SU-DHL-6 (cell line): ENCODE measurements at regions not wholly inside any gene's neighbourhood (a gene's known extent, or its start where the extent isn't known, plus 50 kb on each side); places are given as distances from the start of the nearest gene placed in this dataset.

Source experiments
- H2AFZ ChIP-seq: fragments of 200-600 bp; sonication (generic); 2 replicates; pipeline ENCODE4 v1.6.1; 2014; ENCODE audit warnings: low read depth, mild to moderate bottlenecking, moderate library complexity, mixed read lengths, antibody characterized with exemption, low read length; ENCODE audit not compliant: severe bottlenecking
- H3F3A ChIP-seq: fragments of 200-600 bp; shearing (Covaris generic); 2 replicates; pipeline ENCODE4 v1.6.0; 2016; ENCODE audit warnings: antibody characterized with exemption, mild to moderate bottlenecking; ENCODE audit not compliant: insufficient read depth
- H3K27ac ChIP-seq: fragments of 200-600 bp; sonication (generic); 2 replicates; pipeline ENCODE4 v1.5.1; 2016; ENCODE audit warnings: low read depth, mild to moderate bottlenecking, low read length, moderate library complexity, mixed read lengths
- H3K27me3 ChIP-seq: fragments of 200-600 bp; sonication (generic), shearing (Covaris generic); 2 replicates; pipeline ENCODE4 v1.6.0; 2014; ENCODE audit warnings: mild to moderate bottlenecking, low read length
- H3K36me3 ChIP-seq: fragments of 200-600 bp; sonication (generic); 2 replicates; pipeline ENCODE4 v1.6.1; 2014; ENCODE audit warnings: mild to moderate bottlenecking, low read length, mixed read lengths
- H3K4me2 ChIP-seq: fragments of 300-600, 200-600 bp; shearing (Covaris generic), sonication (generic); 2 replicates; pipeline ENCODE4 v1.6.0; 2014; ENCODE audit warnings: low read length, low read depth, mild to moderate bottlenecking; ENCODE audit not compliant: poor library complexity, severe bottlenecking
- H3K4me3 ChIP-seq: fragments of 200-600 bp; sonication (generic); 2 replicates; pipeline ENCODE4 v1.5.1; 2014; ENCODE audit warnings: antibody characterized with exemption, low read length, mild to moderate bottlenecking, mixed read lengths; ENCODE audit not compliant: insufficient read depth, poor library complexity, severe bottlenecking
- H3K79me2 ChIP-seq: fragments of 200-600 bp; sonication (generic); 2 replicates; pipeline ENCODE4 v1.6.1; 2014; ENCODE audit warnings: mild to moderate bottlenecking, low read length, moderate library complexity; ENCODE audit not compliant: insufficient read depth
- H3K9ac ChIP-seq: fragments of 200-600 bp; sonication (generic); 2 replicates; pipeline ENCODE4 v1.7.0; 2014; ENCODE audit warnings: mild to moderate bottlenecking, low read length
- H3K9me2 ChIP-seq: fragments of 200-600 bp; sonication (generic); replicated peaks from 2 replicates; pipeline ENCODE4 v1.6.1; 2014; ENCODE audit warnings: low read length; ENCODE audit not compliant: insufficient read depth
- H3K9me3 ChIP-seq: fragments of 200-600 bp; sonication (generic); 2 replicates; pipeline ENCODE4 v1.6.1; 2014; ENCODE audit warnings: low read length, mixed read lengths; ENCODE audit not compliant: insufficient read depth
- H4K20me1 ChIP-seq: fragments of 200-600 bp; sonication (generic); 2 replicates; pipeline ENCODE4 v1.6.1; 2014; ENCODE audit warnings: low read depth, mild to moderate bottlenecking, antibody characterized with exemption, low read length, moderate library complexity, mixed read lengths
- CTCF ChIP-seq: fragments of 200-600 bp; sonication (generic); IDR thresholded peaks from one replicate; pipeline ENCODE4 v1.5.1; 2017; ENCODE audit warnings: antibody characterized with exemption, mild to moderate bottlenecking, low read length, moderate library complexity; ENCODE audit not compliant: insufficient read depth, poor library complexity, severe bottlenecking
- EZH2phosphoT487 ChIP-seq: fragments of 200-600 bp; sonication (generic), shearing (Covaris generic); conservative IDR thresholded peaks from 2 replicates; pipeline ENCODE4 v1.6.1; 2018; ENCODE audit warnings: mild to moderate bottlenecking, antibody characterized with exemption, low read length, moderate library complexity, mixed read lengths

- no peak overlapping the region for H3K9ac ChIP-seq
- H4K20me1 ChIP-seq = no peaks in the 10 kb centered on the region
- no peak overlapping the region for H2AFZ ChIP-seq
- no peaks in the 10 kb centered on the region for H3K9me3 ChIP-seq
- H3K27me3 ChIP-seq = no peaks in the 10 kb centered on the region
- no peak overlapping the region for H3K27ac ChIP-seq
- H3F3A ChIP-seq = no peaks in the 10 kb centered on the region
- H3K9me2 ChIP-seq = no peaks in the 10 kb centered on the region
- no peaks in the 10 kb centered on the region for H3K36me3 ChIP-seq
- no peaks in the 10 kb centered on the region for H3K79me2 ChIP-seq
- H3K4me3 ChIP-seq = no peak overlapping the region
- TF ChIP-seq EZH2phosphoT487 (no peak), CTCF (no peak)
- H3K4me2 ChIP-seq = no peak overlapping the region
Observed at GRCh38 chr4:113811359-113811758, 49.8 kb upstream of the CAMK2D start.
